A549 (cell line): ENCODE measurements at regions not wholly inside any gene's neighbourhood (a gene's known extent, or its start where the extent isn't known, plus 50 kb on each side); places are given as distances from the start of the nearest gene placed in this dataset.

Source experiments
- ATAC-seq, 2 experiments: fragments of 200-7000 bp in 1 of 2; fragments of >200 bp in 1 of 2; cut with Nextera tagmentation in 1 of 2; cut with Tn5 transposase in 1 of 2; 3 replicates each; pipeline versions ENCODE4 v1.8.0 to v1.9.1; 2018 to 2020; ENCODE audit warnings: mild to moderate bottlenecking in 1 of 2, moderate library complexity in 1 of 2
- CTCF ChIA-PET: fragments of 300-600 bp; sonication (Branson Sonifier 250); formaldehyde crosslinking; extraction: SDS; loops from one replicate; lab custom pipeline; 2021; ENCODE audit warnings: antibody characterized with exemption, inconsistent platforms; lab: Yijun Ruan, JAX
- POLR2A ChIA-PET: fragments of 350-600 bp; formaldehyde crosslinking; extraction: SDS; loops from one replicate; lab custom pipeline; 2021; ENCODE audit warnings: antibody characterized with exemption, inconsistent platforms; lab: Yijun Ruan, JAX
- DNase-seq, 2 experiments: peaks; one replicate each; pipeline versions ENCODE4 v3.0.0 to v3.0.0-alpha.2; 2011 to 2016; ENCODE audit warnings: low read depth in 1 of 2, low spot score in 1 of 2
- FAIRE-seq: peaks from 2 replicates; lab custom pipeline; 2011; peaks lifted over from hg19 to GRCh38; lab: Jason Lieb, UNC
- H3K27ac ChIP-seq, 2 experiments: fragments of >200 bp; sonication (Bioruptor Twin); formaldehyde crosslinking; 3 replicates each; pipeline ENCODE4 v1.5.1; 2016 to 2017
- H3K4me1 ChIP-seq: fragments of >200 bp; sonication (Bioruptor Twin); formaldehyde crosslinking; 3 replicates; pipeline ENCODE4 v1.6.1; 2016
- H3K4me2 ChIP-seq: fragments of >200 bp; sonication (Bioruptor Twin); formaldehyde crosslinking; 3 replicates; pipeline ENCODE4 v1.6.1; 2016
- H3K4me3 ChIP-seq: fragments of >200 bp; sonication (Bioruptor Twin); formaldehyde crosslinking; 3 replicates; pipeline ENCODE4 v1.5.1; 2016
- H3K9me3 ChIP-seq: fragments of >200 bp; sonication (Bioruptor Twin); formaldehyde crosslinking; 3 replicates; pipeline ENCODE4 v1.6.1; 2016
- BHLHE40 ChIP-seq: IDR thresholded peaks from 2 replicates; pipeline ENCODE4 v1.6.1; 2012; ENCODE audit warnings: low read depth, low read length, inconsistent platforms
- CBX2 ChIP-seq: fragments of 200-600 bp; sonication (generic); IDR thresholded peaks from 2 replicates; pipeline ENCODE4 v1.6.1; 2016; ENCODE audit warnings: low read depth, mild to moderate bottlenecking, borderline replicate concordance
- CHD2 ChIP-seq: fragments of 150-350 bp; IDR thresholded peaks from 2 replicates; pipeline ENCODE4 v1.6.1; 2014; ENCODE audit warnings: low read length; ENCODE audit not compliant: partially characterized antibody
- EHF ChIP-seq: fragments of 250-450 bp; sonication (Bioruptor Pico); IDR thresholded peaks from 2 replicates; pipeline ENCODE4 v1.5.0; 2020; ENCODE audit warnings: mild to moderate bottlenecking
- EHMT2 ChIP-seq: fragments of 200-600 bp; sonication (generic); IDR thresholded peaks from 2 replicates; pipeline ENCODE4 v1.6.1; 2016; ENCODE audit warnings: antibody characterized with exemption, low read depth, mild to moderate bottlenecking, moderate library complexity
- ESRRA ChIP-seq: fragments of 150-350 bp; IDR thresholded peaks from 2 replicates; pipeline ENCODE4 v1.6.1; 2014; ENCODE audit warnings: mild to moderate bottlenecking, low read length, borderline replicate concordance
- HEYL ChIP-seq: fragments of 250-450 bp; sonication (Bioruptor Pico); IDR thresholded peaks from 2 replicates; pipeline ENCODE4 v1.8.0; 2021; ENCODE audit warnings: mild to moderate bottlenecking, moderate library complexity
- HOXB13 ChIP-seq: fragments of 250-450 bp; sonication (Bioruptor Pico); IDR thresholded peaks from 2 replicates; pipeline ENCODE4 v1.5.0; 2020; ENCODE audit warnings: low read depth, mild to moderate bottlenecking, moderate library complexity
- KDM1A ChIP-seq: fragments of 200-600 bp; sonication (generic); IDR thresholded peaks from 2 replicates; pipeline ENCODE4 v1.6.1; 2016; ENCODE audit warnings: low read depth, mild to moderate bottlenecking
- KDM5A ChIP-seq: fragments of 200-600 bp; sonication (generic); IDR thresholded peaks from 2 replicates; pipeline ENCODE4 v1.6.1; 2016; ENCODE audit warnings: antibody characterized with exemption, mild to moderate bottlenecking
- MAFK ChIP-seq: fragments of 450-650 bp; IDR thresholded peaks from 2 replicates; pipeline ENCODE4 v1.6.1; 2014; ENCODE audit not compliant: partially characterized antibody
- MYC ChIP-seq: IDR thresholded peaks from 2 replicates; pipeline ENCODE4 v1.6.1; 2012; ENCODE audit warnings: mild to moderate bottlenecking, inconsistent platforms, low read length, improper control_type of control experiment, borderline replicate concordance
- NPAS2 ChIP-seq: fragments of 250-450 bp; sonication (Bioruptor Pico); IDR thresholded peaks from 2 replicates; pipeline ENCODE4 v1.8.0; 2022; ENCODE audit warnings: mild to moderate bottlenecking, moderate library complexity, borderline replicate concordance
- NR3C1 ChIP-seq: fragments of >200 bp; sonication (Bioruptor Twin); formaldehyde crosslinking; IDR thresholded peaks from 3 replicates; pipeline ENCODE4 v1.6.1; 2017
- PHF8 ChIP-seq: fragments of 200-600 bp; sonication (generic); IDR thresholded peaks from 2 replicates; pipeline ENCODE4 v1.6.1; 2016; ENCODE audit warnings: low read depth, mild to moderate bottlenecking, antibody characterized with exemption, moderate library complexity, borderline replicate concordance
- POLR2A ChIP-seq: IDR thresholded peaks from 2 replicates; pipeline ENCODE4 v1.6.1; 2012; ENCODE audit warnings: mild to moderate bottlenecking, low read length
- RCOR1 ChIP-seq: fragments of 150-350 bp; IDR thresholded peaks from 2 replicates; pipeline ENCODE4 v1.6.1; 2014; ENCODE audit warnings: antibody characterized with exemption, low read length, low read depth
- RNF2 ChIP-seq: fragments of 200-600 bp; sonication (generic); IDR thresholded peaks from 2 replicates; pipeline ENCODE4 v1.6.1; 2016; ENCODE audit warnings: low read depth, mild to moderate bottlenecking, antibody characterized with exemption, moderate library complexity, borderline replicate concordance
- SREBF2 ChIP-seq: fragments of 450-650 bp; IDR thresholded peaks from 2 replicates; pipeline ENCODE4 v1.6.1; 2014; ENCODE audit warnings: mild to moderate bottlenecking, moderate library complexity
- TFCP2L1 ChIP-seq: fragments of 250-450 bp; sonication (Bioruptor Pico); IDR thresholded peaks from 2 replicates; pipeline ENCODE4 v1.5.0; 2021; ENCODE audit warnings: mild to moderate bottlenecking
- TP53 ChIP-seq: fragments of 250-450 bp; sonication (Bioruptor Pico); IDR thresholded peaks from 2 replicates; pipeline ENCODE4 v1.5.0; 2021; ENCODE audit warnings: mild to moderate bottlenecking, moderate library complexity
- ZFP36 ChIP-seq: fragments of 450-650 bp; IDR thresholded peaks from 2 replicates; pipeline ENCODE4 v1.6.1; 2014; ENCODE audit warnings: borderline replicate concordance; ENCODE audit not compliant: partially characterized antibody
- WGBS: methylation state at CpG from one replicate; pipeline ENCODE4 v1.1.6; 2017; ENCODE audit errors: missing lambda C conversion rate; 5-methylcytosine and 5-hydroxymethylcytosine counted together
- TF ChIP-seq, protein P1 (sequence below): fragments of 450-650 bp; IDR thresholded peaks from 2 replicates; pipeline ENCODE4 v1.6.1; 2014; ENCODE audit warnings: antibody characterized with exemption
- TF ChIP-seq, protein P2 (sequence below): fragments of 200-600 bp; sonication (generic); IDR thresholded peaks from 2 replicates; pipeline ENCODE4 v1.6.1; 2016; ENCODE audit warnings: antibody characterized with exemption, mild to moderate bottlenecking, moderate library complexity

DNA sequence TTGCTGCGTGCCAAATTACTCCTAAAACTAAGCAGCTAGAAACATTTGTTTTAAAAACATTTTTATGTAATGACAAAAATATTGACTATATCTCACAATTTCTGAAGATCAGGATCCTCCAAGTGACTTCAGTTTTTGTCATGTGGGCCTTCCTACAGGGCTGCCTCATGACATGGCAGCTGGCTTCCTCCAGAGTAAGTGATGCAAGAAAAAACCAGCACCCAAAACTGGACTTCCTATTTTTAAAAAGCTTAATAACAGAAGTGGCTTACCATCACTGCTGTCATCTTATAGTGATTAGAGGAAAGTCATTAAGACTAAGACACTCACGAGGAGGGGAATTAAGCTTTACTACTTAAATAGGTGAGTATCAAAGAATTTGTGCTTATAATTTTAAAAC, 681.7 kb downstream of the PCDH17 start:
- no peaks in the 10 kb centered on the region for H3K9me3 ChIP-seq
- ChIA-PET POLR2A (no interaction called here), CTCF (no interaction called here)
- ATAC-seq (no peak), FAIRE-seq (no peak), DNase-seq (no peak)
- no peak overlapping the region for H3K27ac ChIP-seq
- TF ChIP-seq MAFK (no peak), ZFP36 (no peak), RNF2 (no peak), PHF8 (no peak), SREBF2 (no peak)
- TF ChIP-seq, protein P1, sequence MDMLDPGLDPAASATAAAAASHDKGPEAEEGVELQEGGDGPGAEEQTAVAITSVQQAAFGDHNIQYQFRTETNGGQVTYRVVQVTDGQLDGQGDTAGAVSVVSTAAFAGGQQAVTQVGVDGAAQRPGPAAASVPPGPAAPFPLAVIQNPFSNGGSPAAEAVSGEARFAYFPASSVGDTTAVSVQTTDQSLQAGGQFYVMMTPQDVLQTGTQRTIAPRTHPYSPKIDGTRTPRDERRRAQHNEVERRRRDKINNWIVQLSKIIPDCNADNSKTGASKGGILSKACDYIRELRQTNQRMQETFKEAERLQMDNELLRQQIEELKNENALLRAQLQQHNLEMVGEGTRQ: no peak
- no peak overlapping the region for H3K4me3 ChIP-seq
- 3% methylated on average over 2 of the region's 2 CpGs for WGBS
- H3K4me1 ChIP-seq: no peaks in the 10 kb centered on the region
- no peak overlapping the region for H3K4me2 ChIP-seq

DNA sequence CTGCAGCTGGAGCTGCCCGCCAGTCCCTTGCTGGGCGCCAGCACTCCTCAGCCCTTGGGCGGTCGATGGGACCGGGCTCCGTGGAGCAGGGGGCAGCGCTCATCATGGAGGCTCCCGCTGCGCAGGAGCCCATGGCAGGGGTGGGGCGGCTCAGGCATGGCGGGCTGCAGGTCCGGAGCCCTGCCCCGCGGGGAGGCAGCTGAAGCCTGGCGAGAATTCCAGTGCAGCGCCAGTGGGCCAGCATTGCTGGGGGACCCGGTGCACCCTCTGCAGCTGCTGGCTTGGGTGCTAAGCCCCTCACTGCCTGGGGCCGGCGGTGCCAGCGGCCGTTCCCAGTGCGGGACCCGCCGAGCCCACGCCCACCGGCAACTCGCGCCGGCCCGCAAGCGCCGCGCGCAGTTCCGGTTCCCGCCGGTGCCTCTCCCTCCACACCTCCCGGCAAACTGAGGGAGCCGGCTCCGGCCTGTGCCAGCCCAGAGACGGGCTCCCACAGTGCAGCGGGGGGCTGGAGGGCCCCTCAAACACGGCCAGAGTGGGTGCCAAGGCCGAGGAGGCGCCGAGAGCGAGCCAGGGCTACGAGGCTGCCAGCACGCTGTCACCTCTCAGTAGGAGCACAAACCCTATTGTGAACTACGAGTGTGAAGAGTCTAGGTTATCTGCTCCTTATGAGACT, 687.1 kb downstream of the PCDH17 start:
- 5% methylated on average over 3 of the region's 50 CpGs for WGBS

DNA sequence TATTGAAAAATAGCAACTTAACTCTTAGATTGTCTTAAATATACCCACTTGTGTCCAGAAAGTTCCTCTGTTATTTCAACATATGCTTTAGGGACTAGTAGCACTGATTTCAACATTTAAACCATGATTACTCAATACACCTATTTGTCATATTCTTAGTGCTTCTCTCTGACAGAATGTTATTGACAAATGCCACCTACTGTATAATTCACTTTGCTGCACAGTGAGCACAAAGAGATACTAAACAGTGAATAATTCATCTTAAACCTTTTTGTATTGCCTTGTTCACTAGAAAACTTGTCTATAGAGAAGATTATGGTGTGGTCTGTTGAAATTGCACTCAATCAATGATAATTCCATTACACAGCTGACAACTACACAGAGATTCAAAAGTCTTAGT, 692.6 kb downstream of the PCDH17 start:
- ChIA-PET CTCF (no interaction called here), POLR2A (no interaction called here)
- TF ChIP-seq RCOR1 (no peak), EHF (CRISPR knock-in tag) (no peak), NPAS2 (no peak)
- H3K27ac ChIP-seq: no peak overlapping the region
- no peak overlapping the region for H3K4me3 ChIP-seq
- ATAC-seq (no peak), DNase-seq (no peak), FAIRE-seq (no peak)
- H3K9me3 ChIP-seq: no peaks in the 10 kb centered on the region
- no peaks in the 10 kb centered on the region for H3K4me1 ChIP-seq
- no peak overlapping the region for H3K4me2 ChIP-seq

More for the DNA sequence above, 687.1 kb downstream of the PCDH17 start:
- CTCF ChIA-PET: no interaction called here
- Histone ChIP-seq H3K4me3 (no peak overlapping the region), H3K9me3 (no peaks in the 10 kb centered on the region), H3K4me2 (no peak overlapping the region), H3K27ac (no peak overlapping the region), H3K4me1 (no peaks in the 10 kb centered on the region)
- ATAC-seq (no peak), DNase-seq (no peak), FAIRE-seq (no peak)
- POLR2A ChIA-PET: no interaction called here
- TF ChIP-seq TP53 (CRISPR knock-in tag): no peak

DNA sequence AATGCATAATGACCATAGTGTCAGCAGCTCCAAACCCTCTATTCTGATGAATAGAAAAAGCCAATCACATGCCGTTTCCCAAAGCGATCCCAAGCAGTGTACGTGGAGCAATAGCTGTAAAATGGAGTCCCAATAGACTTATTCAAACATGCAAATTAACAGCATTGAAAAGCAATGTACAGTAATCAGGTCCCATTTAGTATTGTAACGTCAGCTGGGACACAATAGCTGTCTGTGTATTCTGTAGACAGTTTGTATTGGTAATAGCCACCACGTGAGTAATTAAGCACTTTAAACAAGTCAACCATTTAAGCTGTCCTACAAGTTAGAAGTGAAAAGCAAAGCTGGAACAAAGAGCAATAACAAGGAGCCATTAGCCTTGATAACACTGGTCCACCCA, 698.2 kb downstream of the PCDH17 start:
- no peak for TF ChIP-seq POLR2A
- TF ChIP-seq, all 56 proteins: peak for 0
- Histone ChIP-seq H3K4me2 (no peak overlapping the region), H3K4me3 (no peak overlapping the region), H3K4me1 (no peaks in the 10 kb centered on the region), H3K9me3 (no peaks in the 10 kb centered on the region), H3K27ac (no peak overlapping the region)
- DNase-seq: no peak
- POLR2A ChIA-PET: no interaction called here
- FAIRE-seq: no peak
- 2% methylated on average over 5 of the region's 5 CpGs for WGBS
- CTCF ChIA-PET: no interaction called here
- no peak for ATAC-seq

DNA sequence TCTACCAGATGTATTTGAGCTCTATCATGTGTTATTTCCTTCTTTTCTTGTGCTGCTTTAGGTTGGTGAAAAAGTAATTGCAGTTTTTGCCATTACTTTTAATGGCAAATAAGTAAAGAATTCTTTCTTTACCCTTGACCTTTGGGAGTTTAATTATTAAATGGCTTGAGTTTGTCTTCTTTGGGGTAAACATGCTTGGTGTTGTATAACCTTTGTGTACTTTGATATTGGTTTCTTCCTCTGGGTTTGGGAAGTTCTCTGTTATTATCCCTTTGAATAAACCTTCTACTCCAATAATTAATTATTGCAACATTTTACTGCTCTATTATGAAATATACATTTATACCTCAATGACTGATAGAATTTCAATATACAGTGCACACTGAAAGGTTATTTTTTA, 709.4 kb downstream of the PCDH17 start:
- no peak for DNase-seq
- no peak for ATAC-seq
- no peaks in the 10 kb centered on the region for H3K9me3 ChIP-seq
- no peak overlapping the region for H3K4me3 ChIP-seq
- H3K4me2 ChIP-seq: no peak overlapping the region
- TF ChIP-seq HEYL (CRISPR knock-in tag): no peak
- TF ChIP-seq EHF (CRISPR knock-in tag): no peak
- no peak for TF ChIP-seq BHLHE40
- TF ChIP-seq, protein P2, sequence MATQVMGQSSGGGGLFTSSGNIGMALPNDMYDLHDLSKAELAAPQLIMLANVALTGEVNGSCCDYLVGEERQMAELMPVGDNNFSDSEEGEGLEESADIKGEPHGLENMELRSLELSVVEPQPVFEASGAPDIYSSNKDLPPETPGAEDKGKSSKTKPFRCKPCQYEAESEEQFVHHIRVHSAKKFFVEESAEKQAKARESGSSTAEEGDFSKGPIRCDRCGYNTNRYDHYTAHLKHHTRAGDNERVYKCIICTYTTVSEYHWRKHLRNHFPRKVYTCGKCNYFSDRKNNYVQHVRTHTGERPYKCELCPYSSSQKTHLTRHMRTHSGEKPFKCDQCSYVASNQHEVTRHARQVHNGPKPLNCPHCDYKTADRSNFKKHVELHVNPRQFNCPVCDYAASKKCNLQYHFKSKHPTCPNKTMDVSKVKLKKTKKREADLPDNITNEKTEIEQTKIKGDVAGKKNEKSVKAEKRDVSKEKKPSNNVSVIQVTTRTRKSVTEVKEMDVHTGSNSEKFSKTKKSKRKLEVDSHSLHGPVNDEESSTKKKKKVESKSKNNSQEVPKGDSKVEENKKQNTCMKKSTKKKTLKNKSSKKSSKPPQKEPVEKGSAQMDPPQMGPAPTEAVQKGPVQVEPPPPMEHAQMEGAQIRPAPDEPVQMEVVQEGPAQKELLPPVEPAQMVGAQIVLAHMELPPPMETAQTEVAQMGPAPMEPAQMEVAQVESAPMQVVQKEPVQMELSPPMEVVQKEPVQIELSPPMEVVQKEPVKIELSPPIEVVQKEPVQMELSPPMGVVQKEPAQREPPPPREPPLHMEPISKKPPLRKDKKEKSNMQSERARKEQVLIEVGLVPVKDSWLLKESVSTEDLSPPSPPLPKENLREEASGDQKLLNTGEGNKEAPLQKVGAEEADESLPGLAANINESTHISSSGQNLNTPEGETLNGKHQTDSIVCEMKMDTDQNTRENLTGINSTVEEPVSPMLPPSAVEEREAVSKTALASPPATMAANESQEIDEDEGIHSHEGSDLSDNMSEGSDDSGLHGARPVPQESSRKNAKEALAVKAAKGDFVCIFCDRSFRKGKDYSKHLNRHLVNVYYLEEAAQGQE: no peak
- TF ChIP-seq NR3C1: no peak
- TF ChIP-seq MYC: no peak
- TF ChIP-seq TFCP2L1 (CRISPR knock-in tag): no peak
- TF ChIP-seq PHF8: no peak
- no peak for TF ChIP-seq ESRRA
- TF ChIP-seq CHD2: no peak
- TF ChIP-seq RNF2: no peak
- no peak for TF ChIP-seq KDM1A
- TF ChIP-seq CBX2: no peak
- no peak for TF ChIP-seq KDM5A
- TF ChIP-seq HOXB13: no peak
- TF ChIP-seq EHMT2: no peak
- no peaks in the 10 kb centered on the region for H3K4me1 ChIP-seq
- no peak overlapping the region for H3K27ac ChIP-seq
- ChIA-PET CTCF (no interaction called here), POLR2A (no interaction called here)
- FAIRE-seq: no peak
